NCI-H1694 treated with DMSO at 0.1 percent for 48 hours (cell line): ENCODE measurements at regions not wholly inside any gene's neighbourhood (a gene's known extent, or its start where the extent isn't known, plus 50 kb on each side); places are given as distances from the start of the nearest gene placed in this dataset.
"Not testable (repeated sequence)": the region's sequence is repeated elsewhere in the genome, so short reads cannot be mapped to it uniquely, and the experiment has no call there.

ENCODE experiments used
- DNase-seq: peaks from one replicate; lab custom pipeline; 2025; lab: John Stamatoyannopoulos, UW

DNA sequence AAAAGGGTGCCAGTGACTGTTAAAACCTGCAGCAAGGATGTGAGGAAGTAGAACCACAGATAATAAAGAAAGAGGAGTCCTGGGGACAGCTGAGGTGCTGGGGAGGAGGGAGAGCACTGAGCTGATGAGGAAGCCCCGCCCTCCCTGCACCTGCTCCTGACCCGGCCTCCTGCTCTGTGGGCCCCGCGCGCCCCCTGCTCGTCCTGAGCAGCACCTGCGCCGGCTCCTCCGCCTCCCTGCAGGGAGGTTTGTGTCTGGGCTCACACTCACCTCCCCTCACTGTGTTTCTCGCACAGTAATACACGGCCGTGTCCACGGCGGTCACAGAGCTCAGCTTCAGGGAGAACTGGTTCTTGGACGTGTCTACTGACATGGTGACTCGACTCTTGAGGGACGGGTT, 797.6 kb downstream of the TMEM121 start:
- DNase-seq, result not testable (repeated sequence)

DNA sequence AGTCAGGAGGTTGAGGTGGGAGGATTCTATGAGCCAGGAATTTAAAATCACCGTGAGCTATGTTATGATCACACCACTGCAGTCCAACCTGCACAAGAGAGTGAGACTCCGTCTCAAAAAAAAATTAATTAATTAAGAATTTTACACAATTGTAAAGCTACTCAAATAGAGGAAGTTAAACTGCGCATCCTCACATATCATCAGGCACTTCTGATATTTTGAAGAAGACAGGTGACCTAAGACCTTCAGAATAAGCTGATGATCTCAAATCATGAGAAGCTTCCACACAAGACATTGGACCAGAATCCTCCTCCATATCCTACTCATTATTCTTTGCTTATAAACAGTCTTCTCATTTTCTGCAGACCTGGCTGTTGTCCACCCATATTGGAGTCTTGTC, 800.9 kb downstream of the TMEM121 start:
- no peak for DNase-seq

DNA sequence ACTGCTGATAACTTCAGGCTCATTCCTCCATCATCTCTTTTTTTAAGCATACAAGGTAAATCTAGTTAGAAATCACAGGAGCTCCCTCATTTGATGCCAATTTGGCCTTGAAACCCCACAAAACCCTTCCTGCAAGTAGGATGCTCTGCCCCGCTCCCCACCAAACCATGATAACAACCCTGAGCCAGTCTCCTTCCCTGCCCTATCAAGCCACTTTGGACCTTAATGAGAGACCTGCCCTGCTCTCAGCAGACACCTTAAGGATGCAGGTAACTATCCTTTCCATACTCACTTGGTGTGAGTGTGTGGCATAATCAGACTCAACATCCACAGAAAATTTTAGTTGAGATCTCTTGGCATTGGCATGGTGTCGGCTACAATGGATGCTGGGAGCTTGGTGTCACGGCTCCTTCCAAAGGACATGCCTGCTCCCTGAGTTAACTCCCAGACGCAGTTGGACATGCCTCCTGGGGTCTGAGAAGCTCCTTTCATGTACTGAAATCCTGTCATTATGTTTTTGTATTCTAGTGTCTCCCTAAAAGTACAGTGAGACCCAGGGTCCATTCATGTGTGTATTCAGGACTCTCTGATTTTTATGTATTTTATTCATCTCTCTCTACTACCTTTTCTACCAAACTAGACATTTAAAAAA, 801.4 kb downstream of the TMEM121 start:
- DNase-seq, result not testable (repeated sequence)

DNA sequence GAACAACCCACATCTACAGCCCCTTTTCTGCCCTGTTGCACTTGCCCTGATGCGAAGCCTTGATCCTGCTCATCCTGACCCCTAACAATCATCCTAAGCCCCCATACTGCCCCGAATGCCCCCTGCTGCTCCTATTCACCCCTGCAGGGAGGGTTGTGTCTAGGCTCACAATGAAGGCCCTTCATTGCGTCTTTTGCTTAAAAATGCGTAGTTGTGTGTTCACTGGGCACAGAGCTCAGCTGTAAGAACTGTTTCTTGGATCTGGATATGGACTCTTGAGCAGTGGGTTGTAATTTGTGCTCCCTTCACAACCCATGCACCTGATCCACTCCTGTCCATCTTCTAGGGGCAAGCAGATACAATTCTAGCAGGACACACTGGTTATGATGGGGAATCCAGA, 802.9 kb downstream of the TMEM121 start:
- DNase-seq, result not testable (repeated sequence)

DNA sequence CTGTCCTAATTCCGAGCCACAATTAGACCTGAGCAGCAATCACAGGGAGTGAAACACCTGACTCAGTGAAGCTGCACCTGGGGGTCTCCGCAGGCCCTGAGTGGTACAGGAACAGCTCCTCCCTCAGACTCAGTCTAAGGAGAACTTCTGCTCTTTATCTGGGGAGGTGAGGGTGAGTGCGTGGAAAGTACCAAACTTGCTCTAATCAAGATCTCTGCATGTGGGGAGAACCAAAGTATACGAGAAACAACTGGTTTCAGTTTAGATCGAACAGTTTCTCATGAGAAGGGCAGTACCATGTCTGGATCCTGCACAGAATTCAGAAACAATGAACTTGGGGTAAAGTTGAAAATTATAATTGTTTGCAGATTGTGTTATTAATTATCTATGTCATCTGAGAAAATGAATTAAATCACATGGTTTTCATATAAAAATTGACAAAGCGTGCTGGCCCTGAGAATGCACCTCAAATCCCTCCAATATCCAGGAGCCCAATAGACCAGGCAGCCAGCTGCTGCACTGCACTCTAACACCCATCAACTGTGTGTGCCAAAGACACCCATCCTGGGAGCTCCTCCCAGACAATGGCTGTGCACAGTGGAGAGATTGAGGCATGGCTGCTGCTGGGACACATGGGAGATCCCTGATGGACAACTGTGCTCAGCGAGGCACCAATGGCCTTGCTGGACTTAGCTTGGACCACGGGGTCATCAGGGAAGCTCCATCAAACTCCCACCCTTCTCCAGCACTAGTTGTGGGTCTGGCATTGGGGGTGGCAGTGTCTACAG, 803.8 kb downstream of the TMEM121 start:
- not testable (repeated sequence) for DNase-seq

DNA sequence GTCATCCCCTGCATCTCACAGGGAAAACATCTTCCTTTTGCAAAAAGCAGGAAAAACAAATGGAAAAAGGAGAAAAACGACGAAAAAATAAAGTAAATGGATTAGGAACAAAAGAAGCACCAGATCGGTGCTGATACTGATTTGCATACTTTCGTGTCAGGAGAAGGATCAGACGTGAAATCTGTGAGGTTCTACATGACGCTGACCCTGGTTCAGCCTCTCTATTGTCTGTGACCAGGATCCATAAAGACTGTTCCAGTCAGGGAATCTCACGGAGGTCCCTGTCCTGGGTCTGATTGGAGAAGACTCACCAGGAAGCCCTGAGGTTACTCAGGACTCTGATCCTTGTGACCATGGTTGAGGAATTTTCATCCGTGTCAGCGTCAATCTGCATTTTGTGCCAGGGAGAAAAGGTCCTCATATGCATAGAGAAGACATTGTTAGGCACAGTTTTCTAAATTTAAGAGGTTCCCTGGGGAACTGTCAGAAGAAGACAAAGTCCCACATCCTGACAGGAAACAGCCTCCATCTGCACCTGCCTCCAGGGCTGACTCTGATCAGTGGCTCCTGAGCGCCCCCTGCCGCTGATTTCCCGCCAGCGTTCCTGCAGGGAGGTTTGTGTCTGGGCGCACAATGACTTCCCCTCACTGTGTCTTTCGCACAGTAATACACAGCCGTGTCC, 808.2 kb downstream of the TMEM121 start:
- DNase-seq, result not testable (repeated sequence)

DNA sequence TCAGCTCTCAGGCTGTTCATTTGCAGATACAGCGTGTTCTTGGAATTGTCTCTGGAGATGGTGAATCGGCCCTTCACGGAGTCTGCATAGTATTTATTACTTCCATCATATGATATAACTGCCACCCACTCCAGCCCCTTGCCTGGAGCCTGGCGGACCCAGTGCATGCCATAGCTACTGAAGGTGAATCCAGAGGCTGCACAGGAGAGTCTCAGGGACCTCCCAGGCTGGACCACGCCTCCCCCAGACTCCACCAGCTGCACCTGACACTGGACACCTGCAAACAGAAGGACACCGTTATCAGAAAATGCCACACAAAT, 808.7 kb downstream of the TMEM121 start:
- DNase-seq, result not testable (repeated sequence)

DNA sequence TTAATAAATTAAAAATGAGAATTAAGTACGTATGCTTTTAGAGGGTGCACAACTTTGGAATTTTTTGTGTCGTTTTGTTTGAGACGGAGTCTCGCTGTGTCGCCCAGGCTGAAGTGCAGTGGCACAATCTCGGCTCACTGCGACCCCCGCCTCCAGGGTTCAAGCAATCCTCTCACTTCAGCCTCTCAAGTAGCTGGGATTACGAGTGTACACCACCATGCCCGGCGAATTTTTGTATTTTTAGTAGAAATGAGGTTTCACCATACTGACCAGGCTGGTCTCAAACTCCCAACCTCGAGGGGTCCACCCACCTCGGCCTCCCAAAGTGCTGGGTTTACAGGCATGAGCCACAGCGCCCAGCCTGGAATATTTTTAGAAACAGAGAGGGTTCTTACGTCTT, 812.4 kb downstream of the TMEM121 start:
- not testable (repeated sequence) for DNase-seq

DNA sequence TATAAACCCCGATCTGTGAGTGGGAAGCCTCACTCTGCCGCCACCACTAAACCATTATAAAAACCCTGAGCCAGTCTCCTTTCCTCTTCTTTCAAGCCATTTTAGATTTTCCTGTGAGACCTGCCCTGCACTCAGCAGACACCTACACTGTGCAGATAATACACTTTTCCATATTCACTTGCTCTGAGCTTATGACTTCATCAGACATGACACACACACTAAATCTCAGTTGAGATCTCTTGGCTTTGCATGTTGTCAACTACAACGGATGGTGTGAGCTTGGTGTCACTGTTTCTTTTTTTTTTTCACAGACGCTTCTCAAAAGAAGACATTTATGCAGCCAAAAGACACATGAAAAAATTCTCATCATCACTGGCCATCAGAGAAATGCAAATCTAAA, 814.3 kb downstream of the TMEM121 start:
- not testable (repeated sequence) for DNase-seq

DNA sequence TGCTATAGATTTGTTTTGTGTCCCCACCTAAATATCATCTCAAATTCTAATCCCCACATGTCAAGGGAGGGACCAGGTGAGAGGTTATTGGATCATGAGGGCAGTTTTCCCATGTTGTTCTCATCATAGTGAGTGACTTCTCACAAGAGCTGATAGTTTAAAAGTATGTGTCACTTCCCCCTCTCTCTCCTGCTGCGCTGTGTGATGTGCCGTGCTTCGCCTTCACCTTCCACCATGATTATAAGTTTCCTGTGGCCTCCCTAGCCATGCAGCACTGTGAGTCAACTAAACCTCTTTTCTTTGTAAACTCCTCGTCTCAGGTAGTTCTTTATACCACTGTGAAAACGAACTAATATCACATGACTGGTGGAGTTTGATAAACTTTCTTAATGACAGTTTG, 814.8 kb downstream of the TMEM121 start:
- DNase-seq, result not testable (repeated sequence)

DNA sequence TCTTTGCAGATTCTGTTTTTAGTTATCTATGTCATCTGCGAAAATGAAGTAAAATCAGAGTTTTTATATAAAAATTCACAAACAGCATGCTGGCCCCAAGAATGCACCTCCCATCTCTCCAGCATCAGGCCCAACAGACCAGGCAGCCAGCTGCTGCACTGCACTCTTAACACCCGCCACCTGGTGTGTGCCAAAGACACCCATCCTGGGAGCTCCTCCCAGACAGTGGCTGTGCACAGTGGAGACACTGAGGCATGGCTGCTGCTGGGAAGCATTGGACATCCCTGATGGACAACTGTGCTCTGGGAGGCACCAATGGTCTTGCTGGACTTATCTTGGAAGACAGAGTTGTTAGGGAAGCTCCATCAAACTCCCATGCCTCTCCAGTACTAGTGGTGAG, 817.2 kb downstream of the TMEM121 start:
- DNase-seq, result no peak

DNA sequence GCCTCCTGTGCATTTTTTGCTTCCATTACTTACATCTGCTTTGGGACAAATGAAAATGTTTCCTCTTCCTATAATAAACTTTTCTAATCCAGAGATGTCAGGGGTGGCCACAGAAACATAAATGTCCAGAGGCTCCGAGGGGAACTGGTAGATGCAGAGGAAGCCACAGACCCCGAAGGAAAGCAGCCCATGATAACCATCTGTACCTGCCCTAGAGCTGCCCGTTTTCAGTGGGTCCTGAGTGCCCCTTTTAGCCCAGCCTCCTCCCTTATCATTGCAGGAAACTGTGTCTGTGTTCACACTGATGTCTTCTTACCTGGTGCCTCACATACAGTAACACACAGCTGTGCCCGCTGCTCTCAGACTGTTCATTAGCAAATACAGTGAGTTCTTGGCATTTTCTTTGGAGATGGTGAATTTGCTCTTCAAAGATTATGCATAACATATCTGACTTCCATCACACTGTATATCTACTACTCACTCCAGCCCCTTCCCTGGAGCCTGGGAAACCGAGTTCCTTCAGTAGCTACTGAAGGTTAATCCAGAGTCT, 817.8 kb downstream of the TMEM121 start:
- DNase-seq, result not testable (repeated sequence)

DNA sequence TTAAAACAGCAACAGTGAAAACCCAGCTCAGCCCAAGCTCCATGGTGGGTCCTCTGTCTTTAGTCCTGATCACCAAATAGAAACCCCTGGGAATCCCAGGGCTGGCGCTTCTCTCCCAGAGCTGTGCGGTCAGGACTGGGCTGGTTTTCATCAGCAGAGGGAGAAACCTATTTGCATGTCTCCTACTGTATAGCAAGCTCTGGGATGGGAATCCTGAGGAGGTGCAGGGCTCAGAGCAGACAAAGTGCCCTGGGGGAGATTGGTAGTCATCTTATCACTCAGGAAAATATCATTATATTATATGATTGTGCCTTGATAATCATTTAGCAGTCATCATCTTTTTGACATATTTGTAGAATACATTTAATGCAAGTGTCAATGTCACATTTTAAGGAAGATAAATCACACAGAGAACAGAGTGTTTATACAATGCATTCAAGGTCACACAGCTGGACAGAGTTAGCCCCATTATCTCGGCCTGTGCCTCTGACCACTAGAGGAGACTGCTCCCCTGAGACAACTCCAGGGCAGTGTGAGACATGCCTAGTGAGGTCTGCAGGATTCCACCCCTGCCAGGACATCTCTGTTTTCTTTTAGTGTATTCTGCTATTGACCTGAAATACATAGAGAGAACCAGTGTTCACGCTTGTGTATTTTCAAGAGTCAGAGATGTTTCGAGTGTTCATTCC, 818.6 kb downstream of the TMEM121 start:
- not testable (repeated sequence) for DNase-seq

DNA sequence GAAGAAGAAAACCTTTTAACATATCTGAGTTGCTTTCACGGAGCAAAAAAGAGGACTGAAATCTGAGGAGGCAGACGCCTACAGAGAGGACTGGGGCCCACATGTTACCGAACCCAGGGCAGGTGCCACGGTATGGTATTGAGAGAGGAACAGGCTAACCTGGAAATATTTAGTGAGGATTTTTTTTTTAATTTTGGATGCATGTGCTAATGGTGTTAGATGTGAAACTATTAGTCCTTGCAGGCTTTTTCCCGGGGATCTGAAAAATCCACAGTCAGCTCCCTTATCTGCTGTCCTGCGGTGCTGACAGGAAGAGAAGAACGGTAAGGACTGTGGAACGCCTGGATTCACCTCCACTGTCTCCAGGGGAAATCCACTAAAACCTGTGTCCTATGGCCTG, 819.7 kb downstream of the TMEM121 start:
- no peak for DNase-seq

DNA sequence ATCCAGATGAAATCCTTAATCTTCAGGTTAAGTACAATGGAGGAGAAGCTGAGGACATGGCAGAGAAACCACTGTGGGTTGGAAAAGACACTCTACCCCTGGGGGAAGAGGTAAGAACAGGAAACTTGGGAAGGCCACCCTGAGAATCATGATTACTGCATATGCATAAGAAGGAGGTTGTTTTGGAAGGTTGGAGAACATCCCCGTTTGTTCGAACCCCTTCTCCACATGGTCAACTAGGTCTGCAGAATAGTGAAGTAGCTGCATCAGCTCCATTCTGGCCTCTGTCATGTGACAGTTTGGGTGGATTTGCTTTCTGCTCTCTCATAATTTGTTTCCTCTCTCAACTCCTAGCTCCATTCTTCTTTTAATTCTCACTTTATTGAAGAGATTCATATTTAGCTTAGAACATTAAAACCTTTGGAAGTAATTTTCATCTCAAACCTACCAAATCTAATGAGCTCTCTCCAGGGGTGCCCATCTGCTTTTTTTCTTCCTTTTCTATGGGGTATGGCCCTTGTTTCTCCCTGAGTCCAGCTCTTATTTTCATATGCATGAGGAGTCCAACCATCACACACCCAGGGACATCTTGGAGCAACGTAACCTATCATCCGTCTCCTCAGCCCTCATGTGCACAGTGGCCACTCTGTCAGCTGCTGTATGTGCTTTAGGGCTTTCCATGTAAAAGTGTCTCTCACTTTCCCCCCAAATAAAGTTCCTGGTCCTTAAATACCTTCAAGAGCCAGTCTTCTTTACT, 820.3 kb downstream of the TMEM121 start:
- no peak for DNase-seq

DNA sequence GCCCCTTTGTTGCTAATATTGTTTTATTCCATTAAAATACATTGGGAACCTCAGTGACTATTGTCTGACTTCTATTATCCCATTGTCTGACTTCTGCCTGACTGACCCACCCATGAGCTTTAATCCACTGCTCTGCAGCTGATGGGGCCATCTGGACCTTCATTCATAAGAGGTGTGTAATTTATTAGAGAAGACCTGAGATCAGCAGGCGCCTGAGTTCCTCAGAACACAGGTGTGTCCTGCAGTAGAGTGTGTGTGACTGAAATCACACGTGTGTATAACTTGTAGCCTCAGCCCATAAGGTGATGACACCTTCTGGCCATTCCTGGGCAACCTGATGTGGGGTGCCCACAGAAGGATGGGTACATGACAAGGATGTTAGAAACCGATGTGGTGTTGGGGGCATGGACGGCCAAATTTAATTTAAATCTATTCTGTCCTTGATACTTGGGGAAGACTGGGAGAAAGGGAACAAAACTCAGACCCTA, 821.0 kb downstream of the TMEM121 start:
- no peak for DNase-seq

DNA sequence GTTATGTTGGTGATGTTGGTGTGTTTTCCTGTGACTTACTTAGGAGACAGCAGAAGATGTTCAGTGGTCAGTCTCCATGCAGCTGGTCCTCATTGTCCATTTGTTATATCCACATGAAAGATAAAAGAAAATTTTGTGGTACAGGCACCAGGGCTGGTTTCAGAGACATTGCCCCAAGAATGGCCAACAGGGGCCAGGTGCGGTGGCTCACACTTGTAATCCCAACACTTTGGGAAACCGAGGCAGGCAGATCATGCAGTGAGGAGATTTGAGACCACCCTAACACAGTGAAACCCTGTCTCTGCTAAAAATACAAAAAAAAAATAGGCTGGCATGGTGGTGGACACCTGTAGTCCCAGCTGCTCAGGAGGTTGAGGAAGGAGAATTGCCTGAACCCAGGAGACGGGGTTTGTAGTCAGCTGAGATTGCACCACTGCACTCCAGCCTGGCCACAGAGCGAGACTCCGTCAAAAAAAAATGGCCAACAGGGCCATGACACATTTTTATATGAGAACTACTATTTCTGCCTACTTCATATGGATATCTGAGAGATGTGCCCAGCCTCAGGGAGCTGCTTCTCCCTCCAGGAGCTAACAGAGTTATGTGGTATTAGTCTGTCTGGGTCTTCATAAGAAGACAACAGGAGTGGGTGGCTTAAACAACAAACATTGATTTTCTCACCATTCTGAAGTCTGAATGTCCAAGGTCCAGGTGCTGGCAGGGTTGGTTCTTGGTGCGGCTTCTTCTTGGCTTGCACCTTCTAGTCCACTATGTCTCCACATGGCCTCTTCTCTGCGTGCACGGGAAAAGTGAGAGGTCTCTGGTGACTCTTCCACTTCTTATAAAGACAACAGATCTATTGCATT, 821.7 kb downstream of the TMEM121 start:
- DNase-seq, result no peak

DNA sequence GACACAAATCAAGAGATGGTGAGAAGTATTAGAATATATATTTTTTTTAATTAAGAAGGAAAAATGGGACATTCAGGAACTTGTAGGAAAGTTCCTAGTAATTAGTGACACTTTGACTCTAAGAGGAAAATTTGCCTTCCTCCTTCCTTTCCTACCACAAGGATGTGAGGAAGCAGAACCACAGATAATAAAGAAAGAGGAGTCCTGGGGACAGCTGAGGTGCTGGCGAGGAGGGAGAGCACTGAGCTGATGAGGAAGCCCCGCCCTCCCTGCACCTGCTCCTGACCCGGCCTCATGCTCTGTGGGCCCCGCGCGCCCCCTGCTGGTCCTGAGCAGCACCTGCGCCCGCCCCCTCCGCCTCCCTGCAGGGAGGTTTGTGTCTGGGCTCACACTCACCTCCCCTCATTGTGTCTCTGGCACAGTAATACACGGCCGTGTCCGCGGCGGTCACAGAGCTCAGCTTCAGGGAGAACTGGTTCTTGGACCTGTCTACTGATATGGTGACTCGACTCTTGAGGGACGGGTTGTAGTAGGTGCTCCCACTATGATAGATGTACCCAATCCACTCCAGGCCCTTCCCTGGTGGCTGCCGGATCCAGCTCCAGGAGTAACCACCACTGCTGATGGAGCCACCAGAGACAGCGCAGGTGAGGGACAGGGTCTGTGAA, 822.6 kb downstream of the TMEM121 start:
- not testable (repeated sequence) for DNase-seq

DNA sequence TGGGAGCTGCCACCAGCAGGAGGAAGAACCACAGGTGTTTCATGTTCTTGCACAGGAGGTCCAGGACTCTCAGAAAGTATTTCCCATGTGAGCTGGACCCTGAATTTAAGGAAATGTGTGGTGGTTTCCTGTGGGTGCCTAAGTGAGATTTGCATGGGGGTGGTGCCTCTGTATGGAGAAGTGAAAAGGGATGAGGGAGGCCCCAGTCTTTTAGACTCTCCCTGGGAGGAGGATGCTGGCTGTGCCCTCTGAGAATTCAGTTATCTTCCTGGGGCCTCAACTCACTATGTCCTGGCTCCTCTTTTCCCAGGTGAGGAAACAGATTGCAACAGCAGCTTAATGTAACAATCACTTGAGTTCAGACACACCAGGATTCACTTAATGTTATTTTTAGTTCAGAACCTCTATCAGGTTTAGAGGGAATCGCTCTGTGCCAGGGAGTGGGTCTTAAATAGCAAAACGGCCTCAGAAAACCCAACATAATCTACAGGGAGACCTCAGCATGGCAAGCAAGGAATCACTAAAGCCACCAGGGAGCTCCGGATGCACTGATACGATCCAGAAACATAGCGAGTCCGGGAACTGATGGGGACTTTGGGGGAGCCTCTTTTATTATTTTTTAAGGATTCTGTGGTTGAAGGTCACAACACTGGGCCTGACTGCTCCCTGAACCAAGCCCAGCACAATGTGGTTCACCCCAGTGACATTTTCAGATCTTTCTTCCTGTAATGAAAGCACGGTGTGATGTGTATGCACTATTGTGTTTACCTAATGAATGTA, 823.5 kb downstream of the TMEM121 start:
- DNase-seq, result not testable (repeated sequence)
